Colonic mucosa (tissue), 4 donors: ENCODE measurements at regions not wholly inside any gene's neighbourhood (a gene's known extent, or its start where the extent isn't known, plus 50 kb on each side); places are given as distances from the start of the nearest gene placed in this dataset.
"Not testable (repeated sequence)": the region's sequence is repeated elsewhere in the genome, so short reads cannot be mapped to it uniquely, and the experiment has no call there.

Source experiments
- DNase-seq: peaks from one replicate; pipeline ENCODE4 v3.0.0-alpha.2; 2020
- H3K27ac ChIP-seq: fragments of 200-600 bp; one replicate; pipeline ENCODE4 v1.8.0; 2021
- H3K27me3 ChIP-seq: fragments of 200-600 bp; one replicate; pipeline ENCODE4 v1.8.0; 2021
- H3K36me3 ChIP-seq: fragments of 200-600 bp; one replicate; pipeline ENCODE4 v1.8.0; 2021
- H3K4me1 ChIP-seq: fragments of 200-600 bp; one replicate; pipeline ENCODE4 v1.8.0; 2021; ENCODE audit warnings: mild to moderate bottlenecking
- H3K4me3 ChIP-seq: fragments of 200-600 bp; one replicate; pipeline ENCODE4 v1.8.0; 2021
- H3K9ac ChIP-seq, 2 donors: one replicate each; pipeline ENCODE4 v1.7.0; 2013; ENCODE audit warnings: control low read depth in 2 of 2, low read depth in 2 of 2, low read length in 2 of 2
- H3K9me3 ChIP-seq: fragments of 200-600 bp; one replicate; pipeline ENCODE4 v1.8.0; 2021
- CTCF ChIP-seq: fragments of 200-600 bp; IDR thresholded peaks from one replicate; pipeline ENCODE4 v1.8.0; 2022; ENCODE audit warnings: antibody characterized with exemption, mild to moderate bottlenecking
- intact Hi-C: fragments of 100-400 bp; cut with DNase I; formaldehyde crosslinking; loops from one replicate; pipeline ENCODE4 v1.14.1; 2022
- donor health status: healthy.
- donor health status: DM: no; HTN: no; CAD: no.
- donor health status: DM: no; HTN: no; CAD: no.

- H3K36me3 ChIP-seq, H3K4me1 ChIP-seq, H3K27me3 ChIP-seq, DNase-seq, H3K9me3 ChIP-seq, intact Hi-C loops, H3K9ac ChIP-seq, H3K4me3 ChIP-seq, H3K27ac ChIP-seq: not testable (repeated sequence)
These were observed 56.2 kb upstream of the TFPI start for GRCh38 chr2:187610450-187610849.

- intact Hi-C loops, result no loop called here
- Histone ChIP-seq H3K9ac (no peak overlapping the region), H3K4me1 (no peaks in the 10 kb centered on the region), H3K36me3 (no peaks in the 10 kb centered on the region), H3K27ac (no peak overlapping the region), H3K9me3 (no peaks in the 10 kb centered on the region), H3K27me3 (no peaks in the 10 kb centered on the region), H3K4me3 (no peak overlapping the region)
- DNase-seq, result no peak
- TF ChIP-seq CTCF, result no peak
These were observed 58.6 kb upstream of the TFPI start for GRCh38 chr2:187612857-187613256.

DNA sequence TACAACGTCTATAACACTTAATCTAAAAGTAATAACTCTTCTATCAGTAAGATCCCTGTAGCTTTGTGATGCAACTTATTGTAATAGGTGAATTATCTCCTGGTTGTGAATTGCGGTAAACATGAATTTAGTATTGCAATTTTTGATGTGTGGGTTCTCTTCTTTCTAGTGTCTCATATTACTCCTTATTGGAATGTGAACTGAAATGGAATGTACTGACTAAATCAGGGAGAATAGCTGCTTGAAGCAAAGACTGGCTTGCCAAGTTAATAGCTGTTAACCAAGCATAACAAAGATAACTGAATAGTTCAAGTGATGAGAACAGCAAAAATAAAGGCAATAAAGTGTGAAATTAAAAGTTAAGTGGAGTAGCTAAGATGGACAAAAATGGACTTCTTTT is 60.5 kb upstream of the TFPI start:
- DNase-seq, result no peak
- Histone ChIP-seq H3K36me3 (no peaks in the 10 kb centered on the region), H3K4me3 (no peak overlapping the region), H3K27ac (no peak overlapping the region), H3K27me3 (no peaks in the 10 kb centered on the region), H3K9ac (no peak overlapping the region), H3K9me3 (no peaks in the 10 kb centered on the region), H3K4me1 (no peaks in the 10 kb centered on the region)
- TF ChIP-seq CTCF, result no peak
- intact Hi-C loops, result no loop called here

- Histone ChIP-seq H3K27me3 (no peaks in the 10 kb centered on the region), H3K9ac (no peak overlapping the region), H3K9me3 (no peaks in the 10 kb centered on the region), H3K4me3 (no peak overlapping the region), H3K4me1 (no peaks in the 10 kb centered on the region), H3K27ac (no peak overlapping the region), H3K36me3 (no peaks in the 10 kb centered on the region)
- no peak for DNase-seq
- TF ChIP-seq CTCF, result no peak
- intact Hi-C loops, result no loop called here
These were observed 61.1 kb upstream of the TFPI start for GRCh38 chr2:187615364-187615763.

DNA sequence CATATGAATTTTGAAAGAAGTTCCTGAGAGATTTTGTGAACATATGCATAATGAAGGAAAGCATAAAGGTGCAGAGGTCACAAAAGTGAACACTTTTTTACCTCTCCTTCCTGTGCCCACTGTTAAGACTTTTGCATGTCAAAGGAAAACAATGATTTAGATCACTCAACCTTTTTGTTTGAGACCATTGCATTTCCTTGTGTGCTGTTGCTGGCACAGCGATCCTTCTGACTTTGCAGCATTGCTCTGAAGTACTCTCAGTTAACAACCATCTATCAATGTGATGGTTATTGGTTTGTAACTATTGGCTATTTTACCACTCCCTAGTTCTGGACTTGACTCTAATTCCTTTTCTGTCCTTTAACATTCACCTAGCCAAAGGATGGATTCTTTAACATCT is 61.7 kb upstream of the TFPI start:
- Histone ChIP-seq H3K9ac (no peak overlapping the region), H3K27ac (no peak overlapping the region), H3K4me1 (no peaks in the 10 kb centered on the region), H3K9me3 (no peaks in the 10 kb centered on the region), H3K27me3 (no peaks in the 10 kb centered on the region), H3K4me3 (no peak overlapping the region), H3K36me3 (no peaks in the 10 kb centered on the region)
- no peak for DNase-seq
- intact Hi-C loops, result no loop called here
- TF ChIP-seq CTCF, result no peak

DNA sequence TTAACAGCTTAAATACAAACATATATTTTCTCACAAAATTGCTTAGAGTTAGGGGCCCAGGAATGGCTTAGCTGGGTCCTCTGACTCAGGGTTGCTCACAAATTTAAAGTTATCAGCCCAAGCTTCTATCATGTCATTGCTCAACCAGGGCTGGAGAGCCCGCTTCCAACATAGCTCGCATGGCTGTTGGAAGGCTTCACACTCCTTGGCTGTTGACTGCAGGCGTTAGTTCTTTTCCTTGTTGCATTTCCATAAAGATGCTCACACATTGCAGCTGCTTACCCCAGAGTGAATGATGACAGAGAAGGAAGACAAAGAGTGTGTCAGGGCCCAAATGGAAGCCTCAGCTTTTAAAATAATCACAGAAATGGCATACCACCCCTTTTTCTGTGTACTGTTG is 62.9 kb upstream of the TFPI start:
- Histone ChIP-seq H3K4me3 (no peak overlapping the region), H3K9ac (no peak overlapping the region), H3K27ac (no peak overlapping the region), H3K9me3 (no peaks in the 10 kb centered on the region), H3K36me3 (no peaks in the 10 kb centered on the region), H3K27me3 (no peaks in the 10 kb centered on the region), H3K4me1 (no peaks in the 10 kb centered on the region)
- intact Hi-C loops, result no loop called here
- no peak for TF ChIP-seq CTCF
- DNase-seq, result no peak
